ENCODE measurements at regions not wholly inside any gene's neighbourhood (a gene's known extent, or its start where the extent isn't known, plus 50 kb on each side); places are given as distances from the start of the nearest gene placed in this dataset.

GRCh38 chr2:212640428-212640827 is 101.8 kb upstream of the ERBB4 start:
- TF ChIP-seq CTCF (IDR thresholded peaks at IDR 0.05), result no peak
- no peak for TF ChIP-seq EZH2 (IDR thresholded peaks at IDR 0.05)
- TF ChIP-seq EZH2phosphoT487 (IDR thresholded peaks at IDR 0.05), result no peak
